HG03342 (cell line): ENCODE measurements at regions not wholly inside any gene's neighbourhood (a gene's known extent, or its start where the extent isn't known, plus 50 kb on each side); places are given as distances from the start of the nearest gene placed in this dataset.
"Not testable (repeated sequence)": the region's sequence is repeated elsewhere in the genome, so short reads cannot be mapped to it uniquely, and the experiment has no call there.

Source experiments
- ATAC-seq: cut with Tn5 transposase; IDR thresholded peaks from one replicate; pipeline ENCODE4 v1.9.1; 2021; ENCODE audit warnings: mild to moderate bottlenecking, moderate library complexity; ENCODE audit not compliant: unreplicated experiment

DNA sequence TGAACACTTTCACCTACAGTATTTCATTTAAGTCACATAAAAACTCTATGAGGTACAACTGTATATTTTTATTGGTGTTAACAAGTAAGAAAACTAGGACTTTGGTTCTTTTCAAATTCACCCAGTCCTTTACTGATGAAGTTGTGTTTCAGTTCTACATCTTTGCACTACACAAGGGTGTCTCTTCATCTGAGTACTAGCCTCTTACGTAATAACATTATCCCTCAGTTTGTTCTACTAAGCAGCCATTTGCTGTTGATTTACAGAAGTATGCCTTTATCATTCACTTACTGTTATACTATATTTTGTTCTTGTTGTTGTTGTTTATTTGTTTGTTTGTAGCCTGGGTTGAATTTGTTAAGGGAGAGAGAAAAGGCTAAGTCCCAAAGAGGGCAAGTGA is 311.9 kb downstream of the PLOD2 start:
- no peak for ATAC-seq

DNA sequence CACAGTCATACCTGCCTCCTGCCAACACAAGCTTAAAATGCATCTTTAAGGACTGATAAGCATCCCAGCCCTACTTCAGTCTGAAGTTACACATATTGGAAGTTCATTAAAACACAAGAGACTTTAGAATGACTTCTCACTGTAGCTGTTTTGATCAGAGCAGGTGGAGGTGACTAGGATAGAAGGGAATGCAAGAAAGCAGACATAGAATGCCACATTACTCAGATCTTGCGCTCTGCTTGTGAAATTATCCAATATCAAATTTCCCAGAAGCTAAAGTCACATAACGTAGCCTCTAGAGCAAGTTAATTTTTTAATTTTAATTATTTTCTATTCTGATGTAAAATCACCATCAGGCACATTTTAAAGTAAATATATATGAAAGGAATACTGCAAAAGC is 306.5 kb downstream of the PLOD2 start:
- no peak for ATAC-seq

DNA sequence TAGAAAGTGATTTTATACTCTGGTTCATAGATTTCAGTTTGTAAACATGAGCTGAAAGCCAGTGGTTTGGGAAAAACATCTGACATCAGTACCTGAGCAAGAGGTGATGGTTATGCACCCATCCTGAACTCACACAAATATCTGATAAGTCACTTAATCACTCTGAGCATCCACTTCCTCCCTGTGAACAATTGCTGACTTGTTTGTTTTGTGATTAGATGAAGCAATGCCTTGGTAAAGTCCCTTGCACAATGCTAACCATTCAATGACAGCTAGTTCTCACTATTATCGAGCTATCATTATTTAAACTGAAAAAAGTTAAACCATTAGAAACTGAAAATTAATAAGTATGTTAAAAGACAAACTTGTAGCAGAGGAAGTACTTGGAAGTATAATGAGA is 303.0 kb downstream of the PLOD2 start:
- ATAC-seq, result peak; percentile 68

DNA sequence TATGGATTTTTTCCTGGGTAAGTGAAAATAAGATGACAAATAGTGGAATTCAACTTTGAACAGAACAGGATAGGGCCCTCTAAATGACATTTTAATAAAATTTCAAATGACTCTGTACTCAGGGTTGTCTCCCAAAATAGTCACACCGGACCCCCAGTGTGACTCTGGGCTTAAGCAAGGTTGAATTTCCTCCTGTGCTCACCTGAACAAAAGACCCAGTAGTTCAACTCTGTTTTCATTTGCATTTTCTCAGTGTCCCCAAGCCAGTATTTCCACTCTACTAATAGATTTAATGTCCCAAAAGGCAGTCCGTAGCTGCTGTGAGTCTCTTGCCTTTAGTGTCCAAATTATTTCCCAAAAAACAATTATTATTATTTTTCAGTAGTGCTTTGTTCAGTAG is 296.6 kb downstream of the PLOD2 start:
- no peak for ATAC-seq

- no peak for ATAC-seq
Measured at GRCh38 chr3:145865399-145866018, 295.5 kb downstream of the PLOD2 start.

DNA sequence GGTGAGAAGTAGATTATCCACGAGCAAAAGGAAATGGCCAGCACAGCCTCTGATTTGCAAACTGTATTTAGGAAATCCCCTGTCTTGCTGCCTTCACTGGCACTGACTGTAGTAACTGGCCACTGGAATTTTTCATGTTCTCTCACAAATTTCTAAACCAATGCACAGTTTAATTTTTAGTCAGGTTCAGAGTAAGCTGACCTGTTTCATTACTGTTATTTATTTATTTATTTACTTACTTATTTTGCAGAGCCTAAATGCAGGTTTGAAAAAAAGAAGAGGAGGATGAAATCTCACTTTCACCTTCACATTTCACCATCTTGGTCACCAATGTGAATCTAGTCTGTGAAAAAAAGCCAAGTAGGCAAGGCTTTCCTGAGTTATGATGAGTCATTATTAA is 291.0 kb downstream of the PLOD2 start:
- peak; percentile 65 for ATAC-seq

- ATAC-seq, result no peak
Measured at GRCh38 chr3:145882436-145882835, 278.5 kb downstream of the PLOD2 start.

DNA sequence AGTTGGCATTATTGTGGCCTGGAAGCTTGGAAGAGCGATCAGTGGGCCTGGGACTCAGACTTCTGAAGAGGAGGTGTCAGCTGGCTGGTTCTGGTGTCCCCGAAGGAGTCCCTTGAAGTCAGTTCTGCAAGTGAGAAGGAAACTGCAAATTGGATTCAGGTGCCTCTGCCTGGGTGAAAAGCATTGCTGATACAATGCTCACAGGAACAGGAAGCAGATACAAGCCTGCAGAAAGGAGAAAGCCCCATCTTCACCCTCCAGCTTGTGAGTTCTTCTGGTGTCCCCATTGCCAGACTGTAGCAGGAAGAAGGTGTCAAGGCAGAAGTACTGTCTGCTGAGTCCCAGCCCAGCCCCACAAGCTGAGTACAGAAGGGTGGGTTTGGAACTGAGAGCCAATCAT is 271.3 kb downstream of the PLOD2 start:
- ATAC-seq, result no peak

GRCh38 chr3:145892869-145893268 is 268.1 kb downstream of the PLOD2 start:
- no peak for ATAC-seq

DNA sequence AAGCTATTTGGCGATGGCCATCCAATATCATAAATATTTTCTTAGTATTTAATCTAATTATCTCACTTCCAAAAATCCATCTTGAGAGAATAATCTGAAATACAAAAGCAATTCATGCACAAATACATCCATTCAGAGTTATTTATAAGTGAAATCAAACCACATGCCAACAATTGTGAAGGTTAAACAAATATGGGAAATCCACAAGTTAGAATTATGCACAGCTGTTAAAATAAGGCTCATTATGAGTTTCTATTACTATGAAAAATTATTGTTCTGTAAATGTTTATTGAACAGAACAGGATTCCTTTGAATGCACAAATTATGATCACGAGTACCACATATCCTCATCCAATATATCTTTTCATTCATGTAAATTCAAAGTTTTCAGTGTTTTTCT is 267.7 kb downstream of the PLOD2 start:
- no peak for ATAC-seq

DNA sequence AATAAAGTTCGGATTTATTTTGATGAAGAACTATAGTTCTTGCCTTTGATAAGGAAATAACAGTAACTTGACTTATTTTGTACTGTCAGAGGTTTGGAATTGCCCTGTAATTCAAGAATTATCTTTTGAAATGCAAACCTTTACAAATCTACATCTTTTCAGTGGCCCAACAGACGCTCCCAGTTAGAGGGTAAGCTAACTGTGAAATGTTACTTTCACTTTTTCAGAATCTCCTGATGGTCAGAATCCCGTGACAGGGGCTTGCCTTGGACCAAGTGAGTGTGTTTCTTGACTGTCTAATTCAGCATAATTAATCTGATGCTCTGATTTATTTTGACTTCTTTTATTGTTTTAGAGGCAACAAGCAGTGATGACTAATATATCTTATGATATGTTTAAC is 262.5 kb downstream of the PLOD2 start:
- ATAC-seq, result peak; percentile 42

- peak; percentile 34 for ATAC-seq
Measured at GRCh38 chr3:145899241-145899640, 261.7 kb downstream of the PLOD2 start.

DNA sequence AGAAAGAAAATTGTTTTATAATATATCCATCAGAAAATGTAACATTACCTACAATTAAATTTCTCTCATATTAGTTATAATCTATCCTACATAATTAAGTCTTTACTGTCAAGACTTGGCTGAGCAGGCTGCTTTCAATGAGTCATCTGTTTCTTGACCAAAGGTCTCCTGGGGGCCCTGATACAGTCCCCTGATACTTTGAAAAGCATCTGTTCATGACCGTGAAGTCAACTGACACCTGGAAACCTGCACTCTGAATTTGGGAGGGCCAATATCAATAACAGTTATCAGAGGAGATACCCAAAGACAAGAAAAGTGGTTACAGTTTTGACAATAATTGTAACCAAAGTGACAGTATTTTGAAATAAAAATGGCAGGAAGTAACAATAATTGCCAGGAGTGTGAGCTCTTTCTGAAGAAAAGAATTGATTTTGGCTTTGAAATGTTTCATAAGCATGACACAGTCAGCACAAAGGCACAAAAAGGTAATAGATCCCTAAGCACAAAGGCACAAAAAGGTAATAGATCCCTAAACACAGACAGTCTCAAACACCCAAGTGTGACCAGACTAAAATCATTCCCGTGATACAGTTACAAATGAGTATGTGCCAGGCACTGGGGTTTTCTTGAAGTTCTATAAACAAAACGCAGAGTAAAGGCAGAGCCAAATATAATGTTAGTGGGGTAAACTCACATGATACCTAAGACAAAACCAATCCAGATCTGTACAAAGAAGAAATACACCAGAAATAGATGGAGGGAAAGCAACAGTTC is 260.7 kb downstream of the PLOD2 start:
- peak; percentile 80 for ATAC-seq

DNA sequence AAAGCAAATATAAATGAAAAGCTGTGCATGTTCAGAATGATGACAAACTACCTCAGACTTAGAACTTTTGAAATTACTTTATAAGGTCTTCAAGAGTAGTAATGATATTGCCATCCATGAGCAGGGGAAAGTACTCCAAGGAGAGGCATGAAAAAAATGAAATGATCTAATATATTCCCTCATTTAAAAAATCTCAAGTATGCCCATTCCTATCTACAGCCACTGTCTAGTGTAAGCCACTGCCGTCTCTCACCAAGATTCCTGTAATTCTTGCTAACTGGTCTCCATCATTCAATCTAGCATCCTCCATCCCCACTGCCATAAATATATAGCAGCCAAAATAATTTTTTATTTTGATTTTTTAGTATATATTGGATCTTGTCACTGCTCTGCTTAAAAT is 258.8 kb downstream of the PLOD2 start:
- no peak for ATAC-seq

- no peak for ATAC-seq
Measured at GRCh38 chr3:145903472-145904013, 257.4 kb downstream of the PLOD2 start.

DNA sequence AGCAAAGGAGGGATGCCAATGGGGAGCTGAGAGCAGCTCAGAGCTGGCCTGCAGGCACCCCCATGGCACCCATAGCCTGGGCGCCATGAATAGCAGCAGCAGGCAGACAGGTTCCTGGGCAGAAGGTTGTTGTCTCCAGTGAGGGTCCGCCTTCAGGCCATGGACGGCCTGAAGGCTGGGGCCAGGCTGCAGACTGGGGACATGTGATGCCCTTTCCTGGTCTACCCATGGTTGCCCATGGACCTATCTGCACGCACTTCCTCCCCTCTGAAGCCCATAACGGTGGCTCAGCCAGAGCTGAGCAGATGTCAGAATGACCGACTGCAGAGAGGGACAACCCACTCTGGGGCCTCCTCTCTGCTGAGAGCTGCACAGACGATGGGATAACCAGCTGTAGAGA is 256.8 kb downstream of the PLOD2 start:
- ATAC-seq, result no peak

GRCh38 chr3:145906301-145906700 is 254.7 kb downstream of the PLOD2 start:
- ATAC-seq, result no peak

DNA sequence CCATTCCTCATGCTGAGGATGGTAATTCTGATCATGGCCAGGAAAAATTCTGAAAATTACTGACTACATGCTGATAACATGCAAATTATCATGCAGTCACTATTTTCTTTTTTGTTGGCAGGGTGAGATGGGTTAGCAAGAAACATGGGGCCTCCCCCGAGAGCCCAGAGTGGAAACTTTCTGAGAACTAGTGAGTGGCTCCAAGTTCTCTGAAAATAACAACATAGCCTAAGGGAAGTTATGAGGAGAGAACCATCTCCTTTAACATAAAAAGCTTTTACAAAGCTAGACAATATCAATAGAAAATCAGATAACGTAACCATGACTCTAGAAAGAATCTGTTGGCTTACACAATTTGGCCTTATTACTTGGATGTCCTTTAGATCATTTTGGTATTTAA is 254.2 kb downstream of the PLOD2 start:
- ATAC-seq, result no peak

DNA sequence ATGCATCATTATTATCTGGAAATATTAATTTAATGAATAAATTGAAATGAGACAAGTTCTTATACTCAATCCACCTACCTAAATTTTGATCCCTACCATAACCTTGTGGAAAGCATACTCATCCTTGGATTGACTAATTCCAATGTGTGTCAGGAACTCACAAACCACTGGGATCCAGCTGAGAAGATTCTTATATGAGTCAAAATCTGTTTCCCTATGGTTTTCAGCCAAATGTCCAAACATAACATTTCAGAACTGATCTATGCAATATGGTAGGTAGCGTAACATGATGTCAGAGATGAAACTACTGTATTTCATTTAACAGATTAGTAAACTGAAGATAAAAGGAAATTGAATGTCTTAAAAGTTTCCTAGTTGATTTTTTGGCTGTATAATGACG is 250.0 kb downstream of the PLOD2 start:
- no peak for ATAC-seq

- ATAC-seq, result no peak
Measured at GRCh38 chr3:145915787-145916186, 245.2 kb downstream of the PLOD2 start.

GRCh38 chr3:145927736-145928135 is 233.2 kb downstream of the PLOD2 start:
- ATAC-seq, result not testable (repeated sequence)

DNA sequence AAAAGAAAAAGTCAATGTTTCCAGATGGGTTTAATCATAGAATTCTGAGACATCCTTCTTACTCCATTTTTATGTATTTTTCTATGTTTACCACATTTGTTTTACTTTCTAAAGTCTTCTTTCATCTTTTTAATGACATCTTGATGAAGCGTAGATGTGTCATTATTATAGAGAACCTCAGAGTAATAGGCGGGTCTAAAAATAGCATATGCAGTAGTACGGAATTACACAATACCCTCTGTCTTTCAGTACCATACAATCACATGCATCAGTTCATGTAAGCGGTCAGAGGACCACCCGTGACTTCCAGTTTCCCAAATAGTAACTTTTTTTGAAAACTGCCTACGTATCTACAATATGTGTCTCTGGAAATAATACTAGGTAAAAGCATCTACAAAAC is 224.0 kb downstream of the PLOD2 start:
- no peak for ATAC-seq
